ENCODE measurements at regions not wholly inside any gene's neighbourhood (a gene's known extent, or its start where the extent isn't known, plus 50 kb on each side); places are given as distances from the start of the nearest gene placed in this dataset.

- TF ChIP-seq, protein P1, sequence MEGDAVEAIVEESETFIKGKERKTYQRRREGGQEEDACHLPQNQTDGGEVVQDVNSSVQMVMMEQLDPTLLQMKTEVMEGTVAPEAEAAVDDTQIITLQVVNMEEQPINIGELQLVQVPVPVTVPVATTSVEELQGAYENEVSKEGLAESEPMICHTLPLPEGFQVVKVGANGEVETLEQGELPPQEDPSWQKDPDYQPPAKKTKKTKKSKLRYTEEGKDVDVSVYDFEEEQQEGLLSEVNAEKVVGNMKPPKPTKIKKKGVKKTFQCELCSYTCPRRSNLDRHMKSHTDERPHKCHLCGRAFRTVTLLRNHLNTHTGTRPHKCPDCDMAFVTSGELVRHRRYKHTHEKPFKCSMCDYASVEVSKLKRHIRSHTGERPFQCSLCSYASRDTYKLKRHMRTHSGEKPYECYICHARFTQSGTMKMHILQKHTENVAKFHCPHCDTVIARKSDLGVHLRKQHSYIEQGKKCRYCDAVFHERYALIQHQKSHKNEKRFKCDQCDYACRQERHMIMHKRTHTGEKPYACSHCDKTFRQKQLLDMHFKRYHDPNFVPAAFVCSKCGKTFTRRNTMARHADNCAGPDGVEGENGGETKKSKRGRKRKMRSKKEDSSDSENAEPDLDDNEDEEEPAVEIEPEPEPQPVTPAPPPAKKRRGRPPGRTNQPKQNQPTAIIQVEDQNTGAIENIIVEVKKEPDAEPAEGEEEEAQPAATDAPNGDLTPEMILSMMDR (conservative IDR thresholded peaks at IDR 0.05) = no peak
- no peak for TF ChIP-seq EZH2 (IDR thresholded peaks at IDR 0.05; ENCODE audit: low read depth)
These were observed 193.8 kb upstream of the TOX3 start for GRCh38 chr16:52740766-52741165.

Measured in PC-9 (cell line).